Activated CD4-positive, alpha-beta T cell treated with anti-CD3 and anti-CD28 coated beads, Interleukin-2, amount 10 ng/mL, durations not matched to agents 24 days and 14 days (primary cell): ENCODE measurements at regions not wholly inside any gene's neighbourhood (a gene's known extent, or its start where the extent isn't known, plus 50 kb on each side); places are given as distances from the start of the nearest gene placed in this dataset.
"Not testable (repeated sequence)": the region's sequence is repeated elsewhere in the genome, so short reads cannot be mapped to it uniquely, and the experiment has no call there.

Experiments used
- DNase-seq: peaks from one replicate; pipeline ENCODE4 v3.0.0; 2022
- H3K27ac Mint-ChIP-seq: one replicate; pipeline ENCODE4 v1.8.0; 2022; ENCODE audit warnings: mild to moderate bottlenecking, mixed read lengths
- H3K27me3 Mint-ChIP-seq: one replicate; pipeline ENCODE4 v1.8.0; 2022; ENCODE audit warnings: mixed read lengths
- H3K36me3 Mint-ChIP-seq: one replicate; pipeline ENCODE4 v1.8.0; 2022; ENCODE audit warnings: low read depth, mild to moderate bottlenecking, mixed read lengths
- H3K4me1 Mint-ChIP-seq: one replicate; pipeline ENCODE4 v1.8.0; 2021; ENCODE audit warnings: mixed read lengths
- H3K4me3 Mint-ChIP-seq: one replicate; pipeline ENCODE4 v1.8.0; 2022; ENCODE audit warnings: mild to moderate bottlenecking, moderate library complexity, mixed read lengths
- H3K9me3 Mint-ChIP-seq: one replicate; pipeline ENCODE4 v1.8.0; 2021; ENCODE audit warnings: mixed read lengths
- intact Hi-C: fragments of 100-400 bp; cut with micrococcal nuclease; formaldehyde crosslinking; loops from one replicate; pipeline ENCODE4 v1.15.1; 2023

GRCh38 chr2:194328456-194328855, 1328.6 kb upstream of the SLC39A10 start:
- Mint-ChIP-seq H3K36me3 (no peaks in the 10 kb centered on the region), H3K4me1 (no peaks in the 10 kb centered on the region), H3K9me3 (no peaks in the 10 kb centered on the region), H3K27ac (no peak overlapping the region), H3K4me3 (no peak overlapping the region), H3K27me3 (no peaks in the 10 kb centered on the region)
- intact Hi-C loops, result no loop called here
- DNase-seq, result no peak

- Mint-ChIP-seq H3K27ac (no peak overlapping the region), H3K4me3 (no peak overlapping the region), H3K27me3 (no peaks in the 10 kb centered on the region), H3K4me1 (no peaks in the 10 kb centered on the region), H3K9me3 (no peaks in the 10 kb centered on the region), H3K36me3 (no peaks in the 10 kb centered on the region)
- no peak for DNase-seq
- intact Hi-C loops, result no loop called here
Observed at GRCh38 chr2:194327196-194327888, 1329.7 kb upstream of the SLC39A10 start.

GRCh38 chr2:194323740-194324139, 1333.3 kb upstream of the SLC39A10 start:
- H3K4me1 Mint-ChIP-seq, result no peaks in the 10 kb centered on the region
- no peaks in the 10 kb centered on the region for H3K9me3 Mint-ChIP-seq
- H3K27me3 Mint-ChIP-seq, result no peaks in the 10 kb centered on the region
- no peak overlapping the region for H3K4me3 Mint-ChIP-seq
- H3K36me3 Mint-ChIP-seq, result no peaks in the 10 kb centered on the region
- no peak for DNase-seq
- H3K27ac Mint-ChIP-seq, result no peak overlapping the region
- intact Hi-C loops, result no loop called here

GRCh38 chr2:194320520-194320919, 1336.5 kb upstream of the SLC39A10 start:
- Mint-ChIP-seq H3K27me3 (no peaks in the 10 kb centered on the region), H3K4me3 (no peak overlapping the region), H3K4me1 (no peaks in the 10 kb centered on the region), H3K36me3 (no peaks in the 10 kb centered on the region), H3K9me3 (no peaks in the 10 kb centered on the region), H3K27ac (no peak overlapping the region)
- DNase-seq, result no peak
- intact Hi-C loops, result no loop called here

- Mint-ChIP-seq H3K27ac (no peak overlapping the region), H3K36me3 (no peaks in the 10 kb centered on the region), H3K4me1 (no peaks in the 10 kb centered on the region), H3K27me3 (no peaks in the 10 kb centered on the region), H3K9me3 (no peaks in the 10 kb centered on the region), H3K4me3 (no peak overlapping the region)
- intact Hi-C loops, result no loop called here
- DNase-seq, result no peak
Observed at GRCh38 chr2:194319222-194319992, 1337.6 kb upstream of the SLC39A10 start.

- intact Hi-C loops, result no loop called here
Observed at GRCh38 chr2:194314042-194314441, 1343.0 kb upstream of the SLC39A10 start.

GRCh38 chr2:194304191-194304590, 1352.8 kb upstream of the SLC39A10 start:
- H3K9me3 Mint-ChIP-seq, result no peaks in the 10 kb centered on the region
- no peaks in the 10 kb centered on the region for H3K27me3 Mint-ChIP-seq
- DNase-seq, result no peak
- no peak overlapping the region for H3K27ac Mint-ChIP-seq
- H3K36me3 Mint-ChIP-seq, result no peaks in the 10 kb centered on the region
- H3K4me3 Mint-ChIP-seq, result no peak overlapping the region
- H3K4me1 Mint-ChIP-seq, result no peaks in the 10 kb centered on the region
- intact Hi-C loops, result no loop called here

More at GRCh38 chr2:194314042-194314441, 1343.0 kb upstream of the SLC39A10 start:
- H3K4me1 Mint-ChIP-seq, result no peaks in the 10 kb centered on the region
- no peak overlapping the region for H3K27ac Mint-ChIP-seq
- H3K9me3 Mint-ChIP-seq, result no peaks in the 10 kb centered on the region
- no peak overlapping the region for H3K4me3 Mint-ChIP-seq
- no peaks in the 10 kb centered on the region for H3K27me3 Mint-ChIP-seq
- H3K36me3 Mint-ChIP-seq, result no peaks in the 10 kb centered on the region
- no peak for DNase-seq

- no peak for DNase-seq
- Mint-ChIP-seq H3K9me3 (no peaks in the 10 kb centered on the region), H3K4me3 (no peak overlapping the region), H3K4me1 (no peaks in the 10 kb centered on the region), H3K27me3 (no peaks in the 10 kb centered on the region), H3K36me3 (no peaks in the 10 kb centered on the region), H3K27ac (no peak overlapping the region)
- intact Hi-C loops, result no loop called here
Observed at GRCh38 chr2:194301946-194302345, 1355.1 kb upstream of the SLC39A10 start.

GRCh38 chr2:194294156-194294555, 1362.9 kb upstream of the SLC39A10 start:
- Mint-ChIP-seq H3K4me1 (no peaks in the 10 kb centered on the region), H3K36me3 (no peaks in the 10 kb centered on the region), H3K4me3 (no peak overlapping the region), H3K9me3 (no peaks in the 10 kb centered on the region), H3K27ac (no peak overlapping the region), H3K27me3 (no peaks in the 10 kb centered on the region)
- intact Hi-C loops, result no loop called here
- DNase-seq, result no peak

- no peaks in the 10 kb centered on the region for H3K36me3 Mint-ChIP-seq
- intact Hi-C loops, result no loop called here
- no peaks in the 10 kb centered on the region for H3K9me3 Mint-ChIP-seq
- no peaks in the 10 kb centered on the region for H3K27me3 Mint-ChIP-seq
- no peak overlapping the region for H3K4me3 Mint-ChIP-seq
- H3K4me1 Mint-ChIP-seq, result no peaks in the 10 kb centered on the region
- DNase-seq, result no peak
- no peak overlapping the region for H3K27ac Mint-ChIP-seq
Observed at GRCh38 chr2:194291104-194291503, 1365.9 kb upstream of the SLC39A10 start.

GRCh38 chr2:194289712-194290346, 1367.2 kb upstream of the SLC39A10 start:
- Mint-ChIP-seq H3K9me3 (no peaks in the 10 kb centered on the region), H3K4me1 (no peaks in the 10 kb centered on the region), H3K27ac (no peak overlapping the region), H3K27me3 (no peaks in the 10 kb centered on the region), H3K4me3 (no peak overlapping the region), H3K36me3 (no peaks in the 10 kb centered on the region)
- DNase-seq, result no peak
- intact Hi-C loops, result no loop called here

GRCh38 chr2:194276667-194277066, 1380.4 kb upstream of the SLC39A10 start:
- H3K27me3 Mint-ChIP-seq, H3K4me3 Mint-ChIP-seq, intact Hi-C loops, H3K9me3 Mint-ChIP-seq, H3K27ac Mint-ChIP-seq, DNase-seq, H3K4me1 Mint-ChIP-seq, H3K36me3 Mint-ChIP-seq: not testable (repeated sequence)

GRCh38 chr2:194271293-194271961, 1385.6 kb upstream of the SLC39A10 start:
- intact Hi-C loops, result no loop called here
- DNase-seq, result no peak
- no peak overlapping the region for H3K27ac Mint-ChIP-seq
- no peaks in the 10 kb centered on the region for H3K4me1 Mint-ChIP-seq
- H3K27me3 Mint-ChIP-seq, result no peaks in the 10 kb centered on the region
- H3K4me3 Mint-ChIP-seq, result no peak overlapping the region
- H3K9me3 Mint-ChIP-seq, result no peaks in the 10 kb centered on the region
- H3K36me3 Mint-ChIP-seq, result no peaks in the 10 kb centered on the region

- no peaks in the 10 kb centered on the region for H3K36me3 Mint-ChIP-seq
- intact Hi-C loops, result no loop called here
- H3K9me3 Mint-ChIP-seq, result no peaks in the 10 kb centered on the region
- no peak overlapping the region for H3K27ac Mint-ChIP-seq
- no peaks in the 10 kb centered on the region for H3K27me3 Mint-ChIP-seq
- H3K4me1 Mint-ChIP-seq, result no peaks in the 10 kb centered on the region
- no peak overlapping the region for H3K4me3 Mint-ChIP-seq
- no peak for DNase-seq
Observed at GRCh38 chr2:194270648-194271047, 1386.4 kb upstream of the SLC39A10 start.
